Right lobe of liver (tissue), 4 donors: ENCODE measurements at regions not wholly inside any gene's neighbourhood (a gene's known extent, or its start where the extent isn't known, plus 50 kb on each side); places are given as distances from the start of the nearest gene placed in this dataset.
"Not testable (repeated sequence)": the region's sequence is repeated elsewhere in the genome, so short reads cannot be mapped to it uniquely, and the experiment has no call there.

Experiments
- POLR2A ChIP-seq: fragments of 450-650 bp; IDR thresholded peaks from one replicate; pipeline ENCODE4 v1.6.1; 2017; ENCODE audit warnings: antibody characterized with exemption, mild to moderate bottlenecking
- TF ChIP-seq, protein P1 (sequence below), 4 donors: fragments of 200-600 bp in 3 of 4; fragments of 450-650 bp in 1 of 4; IDR thresholded peaks; one replicate each; pipeline versions ENCODE4 v1.5.1 to v1.8.0; 2016 to 2022; ENCODE audit warnings: antibody characterized with exemption in 4 of 4, mild to moderate bottlenecking in 2 of 4
- donor health status: DM: no; HTN: no; CAD: no.
- donor health status: DM: no; HTN: no; CAD: no.
- donor health status: DM: no; HTN: yes; CAD: no.

DNA sequence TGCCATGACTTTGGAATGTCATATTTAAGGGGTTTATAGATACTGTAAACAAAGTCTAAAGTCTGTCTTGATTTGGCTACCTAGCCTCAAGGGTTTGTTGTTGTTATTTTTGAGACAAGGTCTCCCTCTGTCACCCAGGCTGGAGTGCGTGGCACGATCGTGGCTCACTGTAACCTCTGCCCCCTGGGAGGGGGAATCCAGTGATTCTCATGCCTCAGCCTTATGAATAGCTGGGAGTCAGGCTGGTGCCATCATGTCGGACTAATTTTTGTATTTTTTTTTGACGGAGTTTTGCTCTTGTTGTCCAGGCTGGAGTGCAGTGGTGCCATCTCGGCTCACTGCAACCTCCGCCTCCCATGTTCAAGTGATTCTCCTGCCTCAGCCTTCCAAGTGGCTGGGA, 82.2 kb upstream of the RHOU start:
- TF ChIP-seq, protein P1, sequence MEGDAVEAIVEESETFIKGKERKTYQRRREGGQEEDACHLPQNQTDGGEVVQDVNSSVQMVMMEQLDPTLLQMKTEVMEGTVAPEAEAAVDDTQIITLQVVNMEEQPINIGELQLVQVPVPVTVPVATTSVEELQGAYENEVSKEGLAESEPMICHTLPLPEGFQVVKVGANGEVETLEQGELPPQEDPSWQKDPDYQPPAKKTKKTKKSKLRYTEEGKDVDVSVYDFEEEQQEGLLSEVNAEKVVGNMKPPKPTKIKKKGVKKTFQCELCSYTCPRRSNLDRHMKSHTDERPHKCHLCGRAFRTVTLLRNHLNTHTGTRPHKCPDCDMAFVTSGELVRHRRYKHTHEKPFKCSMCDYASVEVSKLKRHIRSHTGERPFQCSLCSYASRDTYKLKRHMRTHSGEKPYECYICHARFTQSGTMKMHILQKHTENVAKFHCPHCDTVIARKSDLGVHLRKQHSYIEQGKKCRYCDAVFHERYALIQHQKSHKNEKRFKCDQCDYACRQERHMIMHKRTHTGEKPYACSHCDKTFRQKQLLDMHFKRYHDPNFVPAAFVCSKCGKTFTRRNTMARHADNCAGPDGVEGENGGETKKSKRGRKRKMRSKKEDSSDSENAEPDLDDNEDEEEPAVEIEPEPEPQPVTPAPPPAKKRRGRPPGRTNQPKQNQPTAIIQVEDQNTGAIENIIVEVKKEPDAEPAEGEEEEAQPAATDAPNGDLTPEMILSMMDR (IDR thresholded peaks at IDR 0.05): not testable (repeated sequence)
- TF ChIP-seq POLR2A: not testable (repeated sequence)
